Hypothalamus (tissue), 51 donors: ENCODE measurements at regions not wholly inside any gene's neighbourhood (a gene's known extent, or its start where the extent isn't known, plus 50 kb on each side); places are given as distances from the start of the nearest gene placed in this dataset.

Experiments used
- DNase-seq, 51 donors: peaks; one replicate each; lab custom pipeline; 2025; lab: John Stamatoyannopoulos, UW

- DNase-seq: no peak
These were observed 319.9 kb downstream of the EN1 start for GRCh38 chr2:118527571-118527970.

GRCh38 chr2:118525346-118525745, 322.1 kb downstream of the EN1 start:
- no peak for DNase-seq

- DNase-seq: no peak
These were observed 322.5 kb downstream of the EN1 start for GRCh38 chr2:118524911-118525310.

- no peak for DNase-seq
These were observed 323.7 kb downstream of the EN1 start for GRCh38 chr2:118523761-118524160.

GRCh38 chr2:118521960-118522359, 325.5 kb downstream of the EN1 start:
- no peak for DNase-seq

- no peak for DNase-seq
These were observed 326.2 kb downstream of the EN1 start for GRCh38 chr2:118521272-118521671.

- DNase-seq: no peak
These were observed 327.2 kb downstream of the EN1 start for GRCh38 chr2:118520246-118520645.

- no peak for DNase-seq
These were observed 327.9 kb downstream of the EN1 start for GRCh38 chr2:118519511-118519910.

- no peak for DNase-seq
These were observed 336.6 kb downstream of the EN1 start for GRCh38 chr2:118510807-118511206.

- DNase-seq: no peak
These were observed 338.0 kb downstream of the EN1 start for GRCh38 chr2:118509319-118510004.

GRCh38 chr2:118508282-118508681, 339.2 kb downstream of the EN1 start:
- no peak for DNase-seq

GRCh38 chr2:118505436-118505835, 342.0 kb downstream of the EN1 start:
- DNase-seq: no peak

- DNase-seq: no peak
These were observed 345.3 kb downstream of the EN1 start for GRCh38 chr2:118502106-118502505.

- DNase-seq: no peak
These were observed 348.5 kb downstream of the EN1 start for GRCh38 chr2:118498943-118499342.

- no peak for DNase-seq
These were observed 350.4 kb downstream of the EN1 start for GRCh38 chr2:118496870-118497611.

GRCh38 chr2:118496467-118496866, 351.0 kb downstream of the EN1 start:
- DNase-seq: no peak

GRCh38 chr2:118495290-118495689, 352.2 kb downstream of the EN1 start:
- DNase-seq: no peak

GRCh38 chr2:118493213-118493612, 354.2 kb downstream of the EN1 start:
- DNase-seq: no peak

- DNase-seq: no peak
These were observed 355.1 kb downstream of the EN1 start for GRCh38 chr2:118492335-118492734.

- DNase-seq: no peak
These were observed 357.1 kb downstream of the EN1 start for GRCh38 chr2:118490330-118490729.

GRCh38 chr2:118489712-118490299, 357.6 kb downstream of the EN1 start:
- DNase-seq: no peak

- DNase-seq: no peak
These were observed 366.1 kb downstream of the EN1 start for GRCh38 chr2:118481299-118481698.
